IPS-20b (cell line): ENCODE measurements at regions not wholly inside any gene's neighbourhood (a gene's known extent, or its start where the extent isn't known, plus 50 kb on each side); places are given as distances from the start of the nearest gene placed in this dataset.

Experiments used
- H3K27ac ChIP-seq: one replicate; pipeline ENCODE4 v1.5.1; 2013; ENCODE audit warnings: low read length
- H3K27me3 ChIP-seq: 2 replicates; pipeline ENCODE4 v1.6.1; 2013; ENCODE audit warnings: mild to moderate bottlenecking, low read length, inconsistent platforms; ENCODE audit not compliant: insufficient read depth
- H3K36me3 ChIP-seq: 2 replicates; pipeline ENCODE4 v1.6.1; 2013; ENCODE audit warnings: low read depth, mild to moderate bottlenecking, inconsistent platforms, low read length, moderate library complexity; ENCODE audit not compliant: insufficient read depth
- H3K4me1 ChIP-seq: 2 replicates; pipeline ENCODE4 v1.6.1; 2013; ENCODE audit warnings: mild to moderate bottlenecking, control low read depth, inconsistent platforms, low read length, moderate library complexity; ENCODE audit not compliant: insufficient read depth
- H3K4me3 ChIP-seq: 2 replicates; pipeline ENCODE4 v1.5.1; 2013; ENCODE audit warnings: mild to moderate bottlenecking, low read length, inconsistent platforms
- H3K9ac ChIP-seq: 2 replicates; pipeline ENCODE4 v1.6.1; 2013; ENCODE audit warnings: low read depth, mild to moderate bottlenecking, inconsistent platforms, low read length, moderate library complexity
- H3K9me3 ChIP-seq: 2 replicates; pipeline ENCODE4 v1.6.1; 2013; ENCODE audit warnings: mild to moderate bottlenecking, low read depth, low read length, inconsistent platforms; ENCODE audit not compliant: insufficient read depth

- no peak overlapping the region for H3K4me3 ChIP-seq
- H3K27ac ChIP-seq = no peak overlapping the region
- H3K4me1 ChIP-seq = no peaks in the 10 kb centered on the region; the same call in 1 of the 2 replicates
- no peaks in the 10 kb centered on the region for H3K27me3 ChIP-seq
- no peak overlapping the region for H3K9ac ChIP-seq
- H3K9me3 ChIP-seq = no peaks in the 10 kb centered on the region
- no peaks in the 10 kb centered on the region for H3K36me3 ChIP-seq
These were observed 59.6 kb upstream of the MAMLD1 start for GRCh38 chrX:150303386-150304097.

GRCh38 chrX:150306002-150306401, 57.1 kb upstream of the MAMLD1 start:
- H3K9me3 ChIP-seq = no peaks in the 10 kb centered on the region
- no peak overlapping the region for H3K27ac ChIP-seq
- no peak overlapping the region for H3K9ac ChIP-seq
- H3K27me3 ChIP-seq = no peaks in the 10 kb centered on the region
- no peaks in the 10 kb centered on the region for H3K4me1 ChIP-seq
- no peaks in the 10 kb centered on the region for H3K36me3 ChIP-seq
- H3K4me3 ChIP-seq = no peak overlapping the region

DNA sequence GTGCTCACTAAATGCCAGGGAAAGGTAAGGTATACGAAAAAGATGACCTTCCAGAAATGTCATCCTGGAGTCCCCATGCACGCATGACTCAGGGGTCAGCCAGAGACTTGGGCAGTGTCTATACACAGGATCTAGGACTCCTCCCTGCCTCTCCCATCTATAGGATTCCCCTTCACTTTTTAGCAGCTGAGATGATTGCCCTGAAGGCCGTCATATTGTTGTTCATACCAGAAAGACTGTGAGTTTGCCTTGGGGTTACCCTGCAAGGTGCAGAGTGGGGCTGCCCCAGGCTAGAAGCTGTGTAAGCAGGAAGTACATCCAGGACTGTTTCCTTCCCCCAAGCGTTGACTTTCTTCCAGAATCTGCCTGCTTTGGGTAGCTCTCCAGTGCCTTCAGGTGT, 55.1 kb upstream of the MAMLD1 start:
- H3K27ac ChIP-seq = no peak overlapping the region
- no peak overlapping the region for H3K4me3 ChIP-seq
- no peaks in the 10 kb centered on the region for H3K27me3 ChIP-seq
- H3K9me3 ChIP-seq = no peaks in the 10 kb centered on the region
- H3K4me1 ChIP-seq = no peaks in the 10 kb centered on the region
- H3K36me3 ChIP-seq = no peaks in the 10 kb centered on the region
- no peak overlapping the region for H3K9ac ChIP-seq

GRCh38 chrX:150308532-150309157, 54.5 kb upstream of the MAMLD1 start:
- no peak overlapping the region for H3K9ac ChIP-seq
- H3K36me3 ChIP-seq = no peaks in the 10 kb centered on the region
- no peaks in the 10 kb centered on the region for H3K27me3 ChIP-seq
- H3K4me1 ChIP-seq = no peaks in the 10 kb centered on the region
- no peaks in the 10 kb centered on the region for H3K9me3 ChIP-seq
- no peak overlapping the region for H3K4me3 ChIP-seq
- no peak overlapping the region for H3K27ac ChIP-seq

DNA sequence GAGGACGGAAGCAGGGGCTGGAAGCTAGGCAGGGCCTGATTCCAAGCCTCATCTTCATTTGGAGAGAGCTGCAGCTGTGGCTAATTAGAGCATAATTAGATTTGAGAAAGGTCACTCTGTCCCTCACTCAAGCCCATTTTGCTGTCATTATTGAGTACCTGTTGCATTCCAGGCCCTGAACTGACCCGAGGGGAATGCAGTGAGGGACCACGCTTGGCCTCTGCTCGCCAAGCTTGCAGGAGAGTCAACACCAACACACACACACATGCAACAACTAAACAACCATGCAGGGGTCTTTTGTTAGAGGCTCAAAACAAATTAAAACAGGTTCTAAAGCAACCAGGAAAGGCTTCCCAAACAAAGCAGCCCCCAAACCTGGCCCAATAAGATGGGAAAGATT, 52.7 kb upstream of the MAMLD1 start:
- no peaks in the 10 kb centered on the region for H3K36me3 ChIP-seq
- no peak overlapping the region for H3K4me3 ChIP-seq
- H3K4me1 ChIP-seq = no peaks in the 10 kb centered on the region
- no peaks in the 10 kb centered on the region for H3K27me3 ChIP-seq
- no peaks in the 10 kb centered on the region for H3K9me3 ChIP-seq
- no peak overlapping the region for H3K9ac ChIP-seq
- H3K27ac ChIP-seq = no peak overlapping the region

- Histone ChIP-seq H3K9me3 (no peaks in the 10 kb centered on the region), H3K27ac (no peak overlapping the region), H3K4me3 (no peak overlapping the region), H3K9ac (no peak overlapping the region), H3K4me1 (no peaks in the 10 kb centered on the region), H3K36me3 (no peaks in the 10 kb centered on the region), H3K27me3 (no peaks in the 10 kb centered on the region)
These were observed 52.2 kb upstream of the MAMLD1 start for GRCh38 chrX:150310881-150311280.

DNA sequence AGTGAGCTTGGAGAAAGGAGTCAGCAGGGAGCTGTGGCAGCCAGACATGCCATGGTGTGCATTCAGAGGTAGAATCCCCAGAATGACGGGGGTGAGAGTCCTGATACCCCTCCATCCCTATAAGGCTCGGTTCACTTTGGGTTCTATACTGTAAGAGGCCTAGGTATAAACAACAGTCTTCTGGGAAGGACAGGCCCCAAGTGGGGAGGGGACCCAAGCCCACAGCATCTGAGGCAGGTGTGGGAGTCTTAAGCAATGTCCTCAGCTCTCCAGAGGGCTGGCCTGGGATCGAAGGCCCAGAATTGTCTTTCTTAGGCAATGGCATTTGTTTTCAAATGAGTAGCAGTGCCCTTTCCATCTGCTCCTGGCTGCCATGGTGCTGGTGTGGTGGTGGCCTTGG, 50.2 kb upstream of the MAMLD1 start:
- Histone ChIP-seq H3K36me3 (no peaks in the 10 kb centered on the region), H3K27me3 (no peaks in the 10 kb centered on the region), H3K9me3 (no peaks in the 10 kb centered on the region), H3K27ac (no peak overlapping the region), H3K9ac (no peak overlapping the region), H3K4me3 (no peak overlapping the region), H3K4me1 (no peaks in the 10 kb centered on the region)
